ENCODE measurements at regions not wholly inside any gene's neighbourhood (a gene's known extent, or its start where the extent isn't known, plus 50 kb on each side); places are given as distances from the start of the nearest gene placed in this dataset.
"Not testable (repeated sequence)": the region's sequence is repeated elsewhere in the genome, so short reads cannot be mapped to it uniquely, and the experiment has no call there.

- DNase-seq, result no peak
Measured at GRCh38 chr5:98163796-98164493, 609.5 kb upstream of the RGMB start.

- DNase-seq, result no peak
Measured at GRCh38 chr5:98168871-98169270, 604.6 kb upstream of the RGMB start.

GRCh38 chr5:98170994-98171393, 602.5 kb upstream of the RGMB start:
- DNase-seq, result no peak

- no peak for DNase-seq
Measured at GRCh38 chr5:98173334-98173733, 600.1 kb upstream of the RGMB start.

- DNase-seq, result no peak
Measured at GRCh38 chr5:98175474-98175873, 598.0 kb upstream of the RGMB start.

- DNase-seq, result no peak
Measured at GRCh38 chr5:98179791-98180755, 593.4 kb upstream of the RGMB start.

GRCh38 chr5:98186128-98186527, 587.3 kb upstream of the RGMB start:
- no peak for DNase-seq

GRCh38 chr5:98187945-98188344, 585.5 kb upstream of the RGMB start:
- DNase-seq, result no peak

GRCh38 chr5:98190344-98190743, 583.1 kb upstream of the RGMB start:
- DNase-seq, result not testable (repeated sequence)

- DNase-seq, result no peak
Measured at GRCh38 chr5:98193921-98194760, 579.3 kb upstream of the RGMB start.

GRCh38 chr5:98200726-98201541, 572.5 kb upstream of the RGMB start:
- DNase-seq, result no peak

- no peak for DNase-seq
Measured at GRCh38 chr5:98204798-98205197, 568.7 kb upstream of the RGMB start.

GRCh38 chr5:98205691-98206461, 567.6 kb upstream of the RGMB start:
- no peak for DNase-seq

GRCh38 chr5:98206566-98206965, 566.9 kb upstream of the RGMB start:
- no peak for DNase-seq

GRCh38 chr5:98209418-98209817, 564.0 kb upstream of the RGMB start:
- DNase-seq, result no peak

- DNase-seq, result no peak
Measured at GRCh38 chr5:98214240-98215051, 559.0 kb upstream of the RGMB start.

GRCh38 chr5:98217138-98217537, 556.3 kb upstream of the RGMB start:
- DNase-seq, result no peak

- DNase-seq, result no peak
Measured at GRCh38 chr5:98218838-98219237, 554.6 kb upstream of the RGMB start.

- DNase-seq, result no peak
Measured at GRCh38 chr5:98227489-98227888, 546.0 kb upstream of the RGMB start.

- no peak for DNase-seq
Measured at GRCh38 chr5:98231089-98231488, 542.4 kb upstream of the RGMB start.

GRCh38 chr5:98237794-98238193, 535.7 kb upstream of the RGMB start:
- DNase-seq, result not testable (repeated sequence)
